Right atrium auricular region (tissue), 2 donors: ENCODE measurements at regions not wholly inside any gene's neighbourhood (a gene's known extent, or its start where the extent isn't known, plus 50 kb on each side); places are given as distances from the start of the nearest gene placed in this dataset.
"Not testable (repeated sequence)": the region's sequence is repeated elsewhere in the genome, so short reads cannot be mapped to it uniquely, and the experiment has no call there.

Experiments
- DNase-seq: peaks from one replicate; pipeline ENCODE4 v3.0.0-alpha.2; 2019; ENCODE audit warnings: low spot score
- H3K27ac ChIP-seq, 2 donors: fragments of 200-600 bp; sonication (generic); 1 replicate in 1 of 2; 2 replicates in 1 of 2; pipeline ENCODE4 v1.5.1; 2016 to 2019
- H3K27me3 ChIP-seq, 2 donors: fragments of 200-600 bp; sonication (generic); one replicate each; pipeline versions ENCODE4 v1.5.1 to v1.6.0; 2017 to 2019
- H3K36me3 ChIP-seq: fragments of 200-600 bp; sonication (generic); one replicate; pipeline ENCODE4 v1.5.1; 2016
- H3K4me1 ChIP-seq, 2 donors: fragments of 200-600 bp; sonication (generic); one replicate each; pipeline versions ENCODE4 v1.5.1 to v1.6.0; 2017 to 2019
- H3K4me3 ChIP-seq, 2 donors: fragments of 200-600 bp; sonication (generic); 1 replicate in 1 of 2; 2 replicates in 1 of 2; pipeline ENCODE4 v1.5.1; 2017 to 2019; ENCODE audit warnings: mild to moderate bottlenecking in 1 of 2, moderate library complexity in 1 of 2
- H3K9me3 ChIP-seq, 2 donors: fragments of 200-600 bp; sonication (generic); one replicate each; pipeline ENCODE4 v1.5.1; 2019
- TF ChIP-seq, protein P1 (sequence below), 2 donors: fragments of 200-600 bp; sonication (generic); IDR thresholded peaks; one replicate each; pipeline ENCODE4 v1.5.1; 2019; ENCODE audit warnings: antibody characterized with exemption in 2 of 2

DNA sequence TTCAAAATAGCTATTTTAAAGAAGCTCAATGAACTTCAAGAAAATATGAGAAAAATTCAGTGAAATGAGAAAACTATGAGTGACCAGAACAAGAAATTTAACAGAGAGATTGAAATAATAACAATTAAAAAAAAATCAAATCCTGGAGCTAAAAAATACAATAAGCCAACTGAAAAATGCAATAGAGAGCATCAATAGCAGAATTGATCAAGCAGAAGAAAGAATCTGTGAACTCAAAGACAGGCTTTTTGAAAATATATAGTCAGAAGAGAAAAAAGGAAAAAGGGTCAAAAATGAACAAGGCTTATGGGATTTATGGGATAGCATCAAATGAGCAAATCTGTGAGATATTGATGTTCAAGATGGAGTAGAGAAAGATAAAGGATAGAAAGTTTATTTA, 133.0 kb downstream of the OTUD1 start:
- TF ChIP-seq, protein P1, sequence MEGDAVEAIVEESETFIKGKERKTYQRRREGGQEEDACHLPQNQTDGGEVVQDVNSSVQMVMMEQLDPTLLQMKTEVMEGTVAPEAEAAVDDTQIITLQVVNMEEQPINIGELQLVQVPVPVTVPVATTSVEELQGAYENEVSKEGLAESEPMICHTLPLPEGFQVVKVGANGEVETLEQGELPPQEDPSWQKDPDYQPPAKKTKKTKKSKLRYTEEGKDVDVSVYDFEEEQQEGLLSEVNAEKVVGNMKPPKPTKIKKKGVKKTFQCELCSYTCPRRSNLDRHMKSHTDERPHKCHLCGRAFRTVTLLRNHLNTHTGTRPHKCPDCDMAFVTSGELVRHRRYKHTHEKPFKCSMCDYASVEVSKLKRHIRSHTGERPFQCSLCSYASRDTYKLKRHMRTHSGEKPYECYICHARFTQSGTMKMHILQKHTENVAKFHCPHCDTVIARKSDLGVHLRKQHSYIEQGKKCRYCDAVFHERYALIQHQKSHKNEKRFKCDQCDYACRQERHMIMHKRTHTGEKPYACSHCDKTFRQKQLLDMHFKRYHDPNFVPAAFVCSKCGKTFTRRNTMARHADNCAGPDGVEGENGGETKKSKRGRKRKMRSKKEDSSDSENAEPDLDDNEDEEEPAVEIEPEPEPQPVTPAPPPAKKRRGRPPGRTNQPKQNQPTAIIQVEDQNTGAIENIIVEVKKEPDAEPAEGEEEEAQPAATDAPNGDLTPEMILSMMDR (IDR thresholded peaks at IDR 0.05) = no peak
- DNase-seq = no peak
- Histone ChIP-seq H3K9me3 (peaks cover 0 to 22% of the 10 kb centered on the region in 2 donors), H3K36me3 (no peaks in the 10 kb centered on the region), H3K27ac (no peak overlapping the region), H3K4me1 (no peaks in the 10 kb centered on the region), H3K27me3 (no peaks in the 10 kb centered on the region), H3K4me3 (no peak overlapping the region)

DNA sequence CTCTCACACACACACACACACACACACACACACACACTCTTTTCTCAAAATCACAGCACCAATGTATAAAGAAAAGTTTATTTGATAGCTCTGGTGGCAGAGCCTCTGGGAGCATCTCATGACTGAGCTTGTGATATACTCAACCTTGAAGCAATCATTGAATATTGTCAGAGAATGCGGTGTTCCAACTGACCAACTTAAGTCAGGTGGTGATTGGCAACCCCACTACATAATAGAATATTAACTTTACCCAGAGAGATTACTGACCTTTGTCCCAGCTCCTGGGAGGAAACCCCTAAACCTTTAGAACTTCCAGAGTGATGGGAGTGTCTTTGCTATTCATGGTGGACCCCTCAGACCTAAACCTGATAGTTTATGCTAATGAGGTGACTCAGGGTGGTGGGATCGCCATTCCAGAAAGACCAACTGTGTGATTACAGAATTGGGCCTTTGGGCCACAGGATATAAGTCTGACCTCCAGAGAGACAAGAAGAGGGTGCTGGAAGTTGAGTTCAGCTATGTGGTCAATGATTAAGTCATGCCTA, 143.1 kb downstream of the OTUD1 start:
- DNase-seq = no peak
- H3K4me1 ChIP-seq = no peaks in the 10 kb centered on the region
- no peak overlapping the region for H3K4me3 ChIP-seq
- H3K36me3 ChIP-seq = no peaks in the 10 kb centered on the region
- no peak overlapping the region for H3K27ac ChIP-seq
- TF ChIP-seq, protein P1 (IDR thresholded peaks at IDR 0.05) = no peak
- no peaks in the 10 kb centered on the region for H3K27me3 ChIP-seq
- no peaks in the 10 kb centered on the region for H3K9me3 ChIP-seq

DNA sequence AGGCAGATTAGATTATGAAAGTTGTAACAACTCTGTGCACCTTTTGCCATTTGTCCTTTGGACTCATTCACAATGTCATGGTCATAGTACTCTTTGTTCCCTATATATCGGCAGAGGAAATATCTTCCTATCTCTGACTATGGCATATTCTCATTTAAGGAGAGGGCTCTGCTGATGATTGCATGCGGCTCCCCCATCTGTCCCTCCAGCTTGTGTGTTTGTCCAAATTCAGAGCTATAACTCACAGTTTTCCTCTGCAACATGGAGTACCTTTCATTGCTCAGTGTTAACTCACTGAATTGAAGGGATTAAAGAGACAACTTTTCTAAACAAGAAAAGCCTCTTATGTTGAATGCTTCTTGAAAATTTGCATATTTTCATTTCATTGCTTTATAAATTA, 145.5 kb downstream of the OTUD1 start:
- no peak for DNase-seq
- TF ChIP-seq, protein P1 (IDR thresholded peaks at IDR 0.05) = no peak
- H3K4me3 ChIP-seq = no peak overlapping the region
- no peaks in the 10 kb centered on the region for H3K27me3 ChIP-seq
- H3K9me3 ChIP-seq = no peaks in the 10 kb centered on the region
- H3K36me3 ChIP-seq = no peaks in the 10 kb centered on the region
- no peaks in the 10 kb centered on the region for H3K4me1 ChIP-seq
- no peak overlapping the region for H3K27ac ChIP-seq

DNA sequence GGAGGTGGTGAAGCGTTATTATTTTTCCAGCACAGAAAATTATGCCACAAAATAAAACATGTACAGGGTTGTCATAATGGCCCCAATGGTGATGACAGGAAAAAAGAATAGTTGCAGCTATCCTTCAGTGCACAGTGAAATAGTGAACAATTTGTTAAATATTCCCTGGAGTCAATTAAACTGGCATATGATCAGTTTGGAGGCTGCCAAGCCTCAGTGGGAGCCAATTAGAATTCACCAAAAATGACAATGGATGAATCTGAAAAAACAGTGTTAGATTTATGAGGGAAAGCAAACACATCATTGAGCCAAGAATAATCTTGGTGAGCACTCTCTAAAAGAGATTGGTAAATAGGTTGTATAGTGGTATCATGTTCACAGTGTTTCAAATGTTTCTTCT, 146.3 kb downstream of the OTUD1 start:
- no peak for DNase-seq
- no peak overlapping the region for H3K4me3 ChIP-seq
- H3K36me3 ChIP-seq = no peaks in the 10 kb centered on the region
- H3K4me1 ChIP-seq = no peaks in the 10 kb centered on the region
- H3K27me3 ChIP-seq = no peaks in the 10 kb centered on the region
- H3K9me3 ChIP-seq = no peaks in the 10 kb centered on the region
- TF ChIP-seq, protein P1 (IDR thresholded peaks at IDR 0.05) = no peak
- no peak overlapping the region for H3K27ac ChIP-seq

DNA sequence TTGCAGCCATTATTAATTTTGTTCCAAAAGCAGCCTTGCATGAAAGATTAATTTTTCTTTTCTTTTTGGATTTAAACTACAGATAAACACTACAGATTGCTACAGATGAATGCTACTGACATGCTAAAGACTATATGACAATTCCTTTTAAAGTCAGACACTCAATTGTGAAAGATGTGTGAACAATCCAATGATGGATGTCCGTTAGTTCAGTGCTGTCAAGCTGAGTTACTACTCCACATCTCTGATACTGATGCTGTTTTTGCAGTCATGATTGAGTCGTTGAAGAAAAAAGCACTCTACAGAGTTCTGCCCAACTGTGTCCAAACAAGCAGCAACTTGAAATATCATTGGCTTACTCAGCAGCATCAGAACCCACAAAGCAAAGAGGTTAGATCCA, 146.8 kb downstream of the OTUD1 start:
- no peak overlapping the region for H3K4me3 ChIP-seq
- no peaks in the 10 kb centered on the region for H3K36me3 ChIP-seq
- no peak for DNase-seq
- H3K9me3 ChIP-seq = no peaks in the 10 kb centered on the region
- TF ChIP-seq, protein P1 (IDR thresholded peaks at IDR 0.05) = no peak
- H3K4me1 ChIP-seq = no peaks in the 10 kb centered on the region
- H3K27ac ChIP-seq = no peak overlapping the region
- no peaks in the 10 kb centered on the region for H3K27me3 ChIP-seq

DNA sequence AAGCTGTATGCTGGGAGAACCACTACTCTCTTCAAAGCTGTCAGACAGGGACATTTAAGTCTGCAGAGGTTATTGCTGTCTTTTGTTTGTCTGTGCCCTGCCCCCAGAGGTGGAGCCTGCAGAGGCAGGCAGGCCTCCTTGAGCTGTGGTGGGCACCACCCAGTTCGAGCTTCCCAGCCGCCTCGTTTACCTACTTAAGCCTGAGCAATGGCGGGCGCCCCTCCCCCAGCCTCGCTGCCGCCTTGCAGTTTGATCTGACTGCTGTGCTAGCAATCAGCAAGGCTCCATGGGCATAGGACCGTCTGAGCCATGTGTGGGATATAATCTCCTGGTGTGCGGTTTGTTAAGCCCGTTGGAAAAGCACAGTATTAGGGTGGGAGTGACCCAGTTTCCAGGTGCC, 156.4 kb downstream of the OTUD1 start:
- not testable (repeated sequence) for H3K4me1 ChIP-seq, H3K36me3 ChIP-seq, H3K9me3 ChIP-seq, H3K4me3 ChIP-seq, DNase-seq, H3K27me3 ChIP-seq, H3K27ac ChIP-seq
